GM19455 (cell line): ENCODE measurements at regions not wholly inside any gene's neighbourhood (a gene's known extent, or its start where the extent isn't known, plus 50 kb on each side); places are given as distances from the start of the nearest gene placed in this dataset.

ENCODE experiments used
- ATAC-seq: cut with Tn5 transposase; IDR thresholded peaks from one replicate; pipeline ENCODE4 v1.9.1; 2021; ENCODE audit not compliant: unreplicated experiment

DNA sequence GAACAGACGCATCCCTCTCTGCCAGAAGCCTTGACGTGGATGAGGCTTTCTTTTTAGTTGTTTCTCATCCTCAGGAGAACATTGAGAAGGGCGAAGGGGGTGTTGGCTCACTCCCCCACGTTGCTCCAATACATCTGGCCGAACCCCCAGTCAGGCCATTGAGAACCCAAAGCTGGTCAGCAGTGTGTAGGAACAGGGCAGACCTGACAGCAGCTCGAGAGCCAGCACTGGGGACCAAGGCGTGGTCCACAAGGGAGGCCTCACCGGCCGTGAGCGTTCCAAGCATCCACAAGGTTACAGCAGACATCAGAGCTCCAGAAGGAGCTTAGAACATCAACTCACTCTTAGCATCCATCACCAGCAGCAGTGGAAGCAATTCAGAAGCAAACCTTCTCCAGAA is 387.9 kb upstream of the ARID1B start:
- no peak for ATAC-seq

DNA sequence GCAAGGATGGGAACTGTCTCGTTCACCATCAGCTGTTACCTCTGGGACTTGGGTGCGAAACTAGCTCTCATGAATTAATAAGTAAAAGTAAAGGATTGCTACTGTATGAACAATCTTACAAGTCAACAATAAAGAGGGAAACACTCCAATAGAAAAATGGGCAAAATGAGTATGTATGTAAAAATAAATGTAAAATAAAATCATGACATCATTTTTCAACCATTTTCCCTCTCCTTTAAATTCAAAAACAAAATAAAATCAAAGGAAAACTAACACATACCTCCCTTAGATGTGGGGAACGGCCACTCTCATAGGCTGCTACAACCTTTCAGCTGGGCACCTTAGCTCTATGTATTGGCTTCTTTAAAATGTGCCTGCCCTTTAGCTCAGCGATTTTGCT is 389.7 kb upstream of the ARID1B start:
- no peak for ATAC-seq

DNA sequence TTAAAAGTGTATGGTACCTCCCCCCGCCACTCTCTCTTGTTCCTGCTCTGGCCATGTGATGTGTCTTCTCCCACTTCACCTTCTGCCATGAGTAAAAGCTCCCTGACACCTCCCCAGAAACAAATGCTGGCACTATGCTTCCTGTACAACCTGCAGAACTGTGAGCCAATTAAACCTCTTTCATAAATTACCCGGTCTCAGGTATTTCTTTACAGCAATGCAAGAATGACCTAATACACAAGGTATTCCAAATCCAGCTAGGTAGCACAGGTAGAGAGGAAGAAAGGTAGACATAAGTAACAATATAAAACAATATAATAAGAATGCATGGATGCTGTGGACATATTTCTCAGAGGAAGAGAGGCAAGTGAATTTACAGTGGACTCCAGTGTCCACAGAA is 394.1 kb upstream of the ARID1B start:
- no peak for ATAC-seq

DNA sequence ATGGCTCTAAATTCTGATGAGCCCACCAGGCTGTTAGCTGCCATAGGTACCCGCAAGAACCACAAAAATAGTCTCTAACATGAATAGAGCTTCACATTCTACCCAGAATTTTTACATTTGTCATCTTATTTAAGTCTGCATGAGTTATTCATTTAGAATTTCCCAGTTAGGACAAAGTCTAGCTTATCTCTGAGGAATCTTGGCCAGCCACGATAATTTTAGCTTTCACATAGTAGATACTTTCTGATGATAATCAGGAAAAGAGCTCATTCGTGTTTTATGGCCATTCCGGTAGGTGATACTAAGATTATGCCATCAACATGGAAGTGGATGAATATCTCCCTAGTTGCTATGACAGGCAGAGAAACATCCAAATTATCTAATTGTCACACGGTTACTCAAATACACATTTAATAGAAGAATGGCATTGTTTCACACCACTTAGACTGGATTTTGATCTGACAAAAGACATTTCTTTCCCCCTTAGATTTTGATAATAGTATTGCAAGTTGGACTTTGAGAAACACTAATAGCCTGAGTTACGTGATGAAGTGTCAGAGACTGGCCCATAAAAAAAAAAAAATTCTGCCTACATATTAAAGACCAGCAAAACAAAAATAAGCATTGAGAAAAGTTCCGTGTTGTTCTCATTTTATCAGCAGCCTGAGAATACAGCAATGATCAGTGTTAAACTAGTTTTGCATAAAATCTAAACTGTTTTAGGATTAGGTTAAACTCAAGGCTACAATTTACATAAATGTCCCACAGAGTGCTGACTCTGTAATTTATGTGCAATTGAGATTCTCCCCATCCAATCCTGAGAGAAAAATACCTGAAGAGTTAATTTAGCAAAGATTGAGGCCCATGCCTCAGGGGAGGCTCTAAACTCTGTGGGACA is 397.5 kb upstream of the ARID1B start:
- no peak for ATAC-seq

DNA sequence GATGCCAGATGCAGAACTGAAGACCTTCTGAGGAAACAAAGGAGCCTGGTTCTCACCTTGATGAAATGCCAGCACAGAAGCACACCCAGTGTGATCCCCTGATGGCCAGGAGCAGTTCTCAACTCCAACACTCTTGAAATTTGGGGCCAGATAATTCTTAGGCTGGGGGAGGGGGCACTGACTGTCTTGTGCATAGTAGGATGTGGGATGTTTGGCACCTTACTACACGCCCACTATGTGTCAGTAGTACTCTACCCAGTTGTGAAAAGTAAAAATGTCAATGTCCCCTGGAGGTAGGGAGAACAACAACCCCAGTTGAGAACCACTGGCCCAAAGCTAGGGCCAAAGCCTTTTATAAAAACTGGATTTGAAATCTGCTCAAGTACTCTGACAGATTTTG is 398.3 kb upstream of the ARID1B start:
- ATAC-seq = no peak

DNA sequence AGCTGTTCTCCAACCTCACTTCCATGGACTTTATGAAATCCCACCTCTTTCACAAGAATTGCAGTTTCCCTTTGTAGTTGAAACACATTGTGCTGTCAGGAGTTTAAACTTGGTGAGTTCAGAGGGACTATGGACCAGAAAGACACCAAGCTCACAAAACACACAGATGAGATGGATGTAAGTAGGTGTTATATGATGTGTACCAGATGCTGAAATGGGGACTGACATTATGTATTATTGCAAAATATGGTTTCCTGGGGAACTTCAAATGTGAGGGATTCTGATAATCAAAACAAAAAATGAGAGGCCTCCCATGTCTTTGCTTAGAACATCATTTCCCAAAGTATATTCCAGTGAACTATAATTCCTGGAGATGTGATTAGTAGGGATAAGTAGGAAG is 401.1 kb upstream of the ARID1B start:
- no peak for ATAC-seq

DNA sequence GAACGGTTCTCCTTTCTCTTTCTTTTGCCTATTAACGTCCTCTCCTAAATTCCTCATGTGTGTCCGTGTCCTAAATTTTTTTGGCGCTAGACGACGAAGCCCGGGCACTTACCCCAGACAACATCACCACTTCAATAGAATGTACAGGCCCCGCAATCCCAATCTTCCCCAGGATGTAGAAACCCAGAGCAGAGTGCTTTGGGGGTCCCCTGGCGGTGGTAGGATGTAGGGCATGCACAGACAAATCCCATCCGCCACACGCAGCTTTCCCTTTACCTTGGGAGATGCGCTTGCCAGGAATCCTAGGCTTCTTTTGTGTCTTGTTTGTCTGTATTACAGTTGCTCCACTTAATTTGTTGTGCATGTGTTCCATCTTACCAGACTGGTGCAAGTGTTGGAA is 417.3 kb upstream of the ARID1B start:
- ATAC-seq = no peak

DNA sequence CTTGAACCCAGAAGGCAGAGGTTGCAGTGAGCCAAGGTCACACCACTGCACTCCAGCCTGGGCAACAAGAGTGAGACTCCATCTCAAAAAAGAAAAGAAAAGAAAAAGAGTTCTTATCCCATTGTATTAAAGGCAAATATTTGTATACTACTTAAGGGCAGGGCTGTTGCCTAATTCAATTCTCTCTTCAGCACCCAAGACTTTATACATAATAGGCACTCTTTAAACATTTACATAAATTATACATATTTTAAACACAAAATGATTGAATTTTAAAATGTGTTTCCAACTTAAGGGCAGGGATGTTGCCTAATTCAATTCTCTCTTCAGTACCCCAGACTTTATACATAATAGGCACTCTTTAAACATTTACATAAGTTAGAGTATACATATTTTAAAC is 424.3 kb upstream of the ARID1B start:
- ATAC-seq = no peak

DNA sequence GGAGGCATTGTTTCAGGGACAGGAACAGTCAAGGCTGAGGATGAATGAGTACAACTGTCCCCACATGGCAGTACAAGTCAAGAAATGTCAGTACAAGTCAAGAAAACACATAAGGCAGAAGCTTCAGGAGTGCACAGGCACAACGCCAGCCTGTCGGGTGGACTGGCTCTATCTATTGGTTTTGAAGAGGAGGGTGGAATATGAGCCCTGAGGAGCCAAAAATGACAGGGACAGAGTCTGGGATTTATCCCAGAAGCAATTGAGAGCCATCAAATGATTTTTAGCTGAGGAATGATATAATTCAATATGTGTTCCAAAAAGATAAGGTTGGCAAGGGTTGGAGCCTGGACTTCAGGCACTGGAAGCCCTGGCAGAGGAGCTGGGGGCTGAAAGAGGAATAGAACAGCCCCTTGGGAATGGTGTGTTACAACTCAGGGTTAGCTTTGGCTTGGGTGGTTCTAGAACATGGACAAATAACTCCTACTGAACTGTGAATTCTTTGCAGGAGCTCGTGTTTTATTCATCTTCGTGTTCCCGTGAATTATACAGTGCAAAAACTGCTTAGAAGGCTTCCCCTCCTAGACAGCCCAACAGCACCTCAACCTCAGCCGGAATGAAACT is 425.7 kb upstream of the ARID1B start:
- no peak for ATAC-seq

DNA sequence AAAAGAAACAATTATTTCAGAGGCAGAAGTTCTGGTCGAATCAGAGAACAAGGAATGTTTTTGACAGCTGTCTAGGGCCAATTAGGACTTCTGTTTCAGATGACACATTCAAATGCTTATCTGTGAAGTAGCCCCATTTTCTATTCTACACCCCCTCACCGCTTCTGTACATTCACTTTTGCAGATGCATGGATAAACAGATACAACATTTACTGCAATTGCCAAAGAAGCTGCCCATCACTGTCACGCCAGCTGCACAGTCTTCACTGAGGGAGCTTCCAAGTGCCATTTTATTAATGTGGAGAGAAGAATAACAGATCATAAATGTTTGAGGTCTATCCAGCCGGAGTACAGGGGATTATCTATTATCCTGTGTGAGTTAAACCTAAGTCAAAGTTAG is 426.8 kb upstream of the ARID1B start:
- ATAC-seq = no peak

DNA sequence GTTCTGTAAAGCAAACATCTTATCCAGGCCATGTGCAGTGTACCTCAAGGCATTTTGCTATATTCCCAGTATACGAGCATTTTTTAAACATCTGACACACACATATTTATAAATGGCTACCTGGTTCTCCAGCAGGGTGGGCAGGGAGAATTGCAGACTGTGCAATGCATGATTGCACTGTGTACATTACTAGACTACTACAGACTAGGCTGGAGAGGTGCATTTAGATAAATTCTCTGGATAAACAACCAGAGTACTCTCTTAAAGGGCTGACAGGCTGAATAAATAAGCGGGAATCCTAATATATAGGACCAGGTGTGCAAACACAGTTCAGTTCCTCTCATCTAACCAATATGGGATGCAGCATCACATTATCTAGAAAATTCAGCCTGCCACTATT is 428.3 kb upstream of the ARID1B start:
- ATAC-seq = no peak

DNA sequence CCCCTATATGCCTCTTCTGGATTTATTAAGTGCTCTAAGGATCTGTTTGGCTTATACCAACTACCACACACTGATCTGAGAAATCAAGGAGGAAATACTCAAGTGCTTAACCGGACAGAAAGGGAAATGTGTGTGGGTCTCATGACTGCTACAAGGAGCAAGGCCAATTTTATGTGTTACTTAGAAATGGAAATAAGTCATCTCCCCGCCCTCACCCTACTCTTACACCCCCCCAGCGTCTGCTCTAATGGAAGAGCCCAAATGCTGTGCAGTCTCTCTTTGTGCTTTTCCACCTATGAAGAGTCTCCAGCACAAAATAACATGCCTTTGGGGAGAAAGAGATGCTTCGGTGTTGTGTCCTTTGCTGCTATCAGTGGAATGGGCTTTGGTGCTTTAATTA is 428.8 kb upstream of the ARID1B start:
- ATAC-seq = no peak

DNA sequence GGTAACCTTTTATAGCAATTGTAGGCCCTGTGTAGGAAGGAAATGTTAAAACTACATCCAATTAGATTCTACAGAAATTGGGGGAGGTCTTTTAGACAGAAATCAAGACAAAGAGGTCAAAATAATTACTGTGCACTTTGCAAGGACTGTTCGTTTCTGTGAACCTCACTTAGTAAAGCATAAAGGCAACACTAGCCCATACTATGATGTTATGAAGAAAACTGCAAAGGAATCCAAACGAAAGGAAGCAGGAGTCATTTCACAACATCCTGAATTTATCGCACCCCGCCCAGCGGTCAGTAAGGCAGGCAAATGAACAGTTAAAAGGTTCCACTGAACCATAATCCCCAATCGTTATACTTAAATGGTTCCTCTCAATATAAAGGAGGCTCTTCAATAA is 429.5 kb upstream of the ARID1B start:
- no peak for ATAC-seq

DNA sequence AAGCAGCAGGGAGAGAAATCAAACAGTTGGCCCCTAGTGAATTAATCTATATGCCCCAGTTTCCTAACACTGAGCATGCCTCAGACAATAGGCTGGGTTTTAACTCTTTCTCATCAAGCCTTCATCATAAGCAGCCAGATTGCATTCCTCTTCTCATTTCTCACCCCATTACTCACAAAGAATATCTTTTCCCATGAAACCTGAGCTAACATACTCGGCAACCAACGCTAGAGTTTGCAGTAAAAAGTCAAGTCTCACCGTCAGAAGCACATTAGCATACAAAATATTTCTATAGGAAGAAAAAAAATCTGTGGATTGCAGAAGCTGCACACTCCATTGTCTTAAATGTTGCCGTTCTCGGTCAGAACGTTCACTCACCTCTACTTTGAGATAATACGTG is 429.9 kb upstream of the ARID1B start:
- no peak for ATAC-seq

DNA sequence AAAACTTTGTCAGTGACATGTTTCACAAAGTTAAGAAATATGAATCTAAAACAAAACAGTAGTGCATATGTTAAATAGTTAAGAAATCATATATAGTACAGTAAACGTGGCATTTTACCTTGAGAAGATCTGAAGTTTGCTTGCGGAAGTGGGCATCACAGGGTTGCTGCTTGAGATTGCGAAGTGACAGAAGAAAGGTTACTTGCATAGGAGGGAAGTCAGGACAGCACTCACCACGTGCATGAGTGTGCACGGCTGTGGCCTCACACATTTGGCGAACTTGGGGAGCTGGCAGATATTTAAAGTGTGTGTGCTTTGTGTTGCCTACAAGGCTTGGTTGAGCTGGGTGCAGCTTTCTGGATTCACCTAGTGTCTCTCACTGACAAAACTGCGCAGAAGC is 431.5 kb upstream of the ARID1B start:
- ATAC-seq = no peak

DNA sequence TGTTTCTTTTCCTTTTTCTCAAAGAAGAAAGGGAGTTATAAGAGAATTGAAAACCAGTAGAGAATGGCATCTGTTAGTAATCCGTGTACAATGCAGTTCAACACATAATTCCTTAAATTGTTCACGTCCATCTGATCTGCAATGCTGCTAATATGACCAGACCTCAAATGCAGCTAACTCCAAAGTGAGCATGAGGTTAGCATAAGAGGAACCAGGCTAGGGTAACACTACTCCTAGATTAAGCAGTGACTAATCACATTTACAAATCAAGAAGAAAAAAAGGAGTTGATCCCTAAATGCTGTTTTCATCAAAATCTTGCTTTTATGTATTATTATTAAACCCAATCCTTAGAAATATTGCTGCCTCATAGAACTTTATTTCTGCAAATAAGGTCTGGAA is 432.7 kb upstream of the ARID1B start:
- ATAC-seq = no peak

DNA sequence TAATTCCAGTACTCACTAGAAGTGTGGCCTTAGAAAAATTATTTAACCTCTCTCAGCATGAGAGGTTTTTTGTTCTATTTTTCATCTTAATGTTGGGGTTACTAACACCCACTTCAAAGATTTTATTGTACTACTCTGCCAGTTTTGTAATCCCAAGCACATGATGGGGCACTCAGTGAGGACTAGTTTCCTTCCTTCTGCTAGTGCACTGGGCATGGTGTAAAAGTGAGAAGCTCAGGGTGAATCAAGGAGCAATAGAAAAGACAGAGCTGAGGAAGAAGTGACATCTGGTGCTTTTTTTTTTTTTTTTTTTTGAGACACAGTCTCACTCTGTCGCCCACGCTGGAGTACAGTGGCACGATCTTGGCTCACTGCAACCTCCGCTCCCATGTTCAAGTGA is 439.4 kb upstream of the ARID1B start:
- no peak for ATAC-seq

DNA sequence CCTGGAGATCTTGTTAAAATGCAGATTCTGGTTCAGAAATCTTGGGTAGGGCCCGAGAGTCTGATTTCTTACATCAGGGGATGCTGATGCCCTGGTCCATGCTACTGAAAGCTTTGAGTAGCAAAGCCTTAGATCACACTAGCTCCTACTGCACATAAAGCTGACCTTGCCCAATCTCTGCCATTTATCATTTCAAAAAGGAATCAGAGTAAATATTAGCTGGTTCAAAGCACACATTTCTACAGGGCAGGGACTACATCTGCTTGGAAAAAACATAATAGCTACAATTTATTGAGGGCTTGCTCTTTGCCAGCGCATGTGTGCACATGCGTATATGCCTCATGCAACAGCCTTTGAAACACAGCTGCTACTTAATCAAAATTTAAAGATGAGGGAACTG is 440.4 kb upstream of the ARID1B start:
- no peak for ATAC-seq

DNA sequence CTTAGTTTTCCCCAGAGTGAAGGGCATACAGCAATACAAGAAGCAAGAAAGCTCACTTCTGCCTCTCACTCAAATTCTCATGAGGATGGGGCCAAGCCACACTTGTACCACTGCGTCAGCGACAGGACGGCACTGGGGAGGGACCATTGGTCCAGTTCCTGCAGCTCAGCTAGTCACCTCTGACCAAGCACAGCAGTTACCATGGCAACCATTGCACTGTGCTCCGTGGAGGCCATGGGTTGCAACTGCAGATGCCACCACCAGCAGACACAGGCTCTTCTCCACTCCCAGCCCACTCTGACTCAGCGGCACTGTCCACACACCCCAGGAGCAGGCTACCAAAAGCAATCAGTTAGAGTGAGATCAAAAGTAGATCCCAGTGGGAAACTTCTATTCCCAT is 441.1 kb upstream of the ARID1B start:
- ATAC-seq = no peak

DNA sequence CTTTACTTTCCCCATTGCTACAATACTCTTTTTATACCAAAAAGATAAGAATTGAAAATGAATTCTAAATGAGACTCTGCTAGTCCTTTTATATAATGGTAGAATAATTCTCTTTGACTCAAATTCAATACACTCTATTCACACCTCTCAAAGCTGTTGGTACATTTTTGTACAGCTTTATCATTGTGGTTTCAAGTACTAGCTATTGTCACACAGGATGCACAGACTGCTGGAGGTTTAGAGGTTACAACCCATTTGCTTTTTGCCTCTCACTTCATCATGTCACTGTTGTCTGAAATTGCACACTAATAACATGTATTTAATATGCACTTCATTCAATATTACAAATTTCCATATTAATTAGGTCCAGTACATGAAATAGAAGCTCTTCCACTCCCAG is 442.2 kb upstream of the ARID1B start:
- ATAC-seq = no peak

DNA sequence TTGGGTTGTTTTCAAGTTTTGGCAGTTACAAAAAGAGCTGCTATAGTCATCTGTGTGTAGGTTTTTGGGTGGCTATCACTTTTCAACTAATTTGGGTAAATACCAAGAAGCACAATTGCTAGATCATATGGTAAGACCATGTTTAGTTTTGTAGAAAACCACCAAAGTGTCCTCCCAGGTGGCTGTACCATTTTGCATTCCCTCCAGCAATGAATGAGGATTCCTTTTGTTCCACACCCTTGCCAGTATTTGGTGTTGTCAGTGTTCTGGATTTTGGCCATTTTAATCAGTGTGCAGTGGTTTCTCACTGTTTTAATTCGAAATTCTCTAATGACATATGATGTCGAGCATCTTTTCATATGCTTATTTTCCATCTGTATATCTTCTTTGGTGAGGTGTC is 457.5 kb upstream of the ARID1B start:
- no peak for ATAC-seq

DNA sequence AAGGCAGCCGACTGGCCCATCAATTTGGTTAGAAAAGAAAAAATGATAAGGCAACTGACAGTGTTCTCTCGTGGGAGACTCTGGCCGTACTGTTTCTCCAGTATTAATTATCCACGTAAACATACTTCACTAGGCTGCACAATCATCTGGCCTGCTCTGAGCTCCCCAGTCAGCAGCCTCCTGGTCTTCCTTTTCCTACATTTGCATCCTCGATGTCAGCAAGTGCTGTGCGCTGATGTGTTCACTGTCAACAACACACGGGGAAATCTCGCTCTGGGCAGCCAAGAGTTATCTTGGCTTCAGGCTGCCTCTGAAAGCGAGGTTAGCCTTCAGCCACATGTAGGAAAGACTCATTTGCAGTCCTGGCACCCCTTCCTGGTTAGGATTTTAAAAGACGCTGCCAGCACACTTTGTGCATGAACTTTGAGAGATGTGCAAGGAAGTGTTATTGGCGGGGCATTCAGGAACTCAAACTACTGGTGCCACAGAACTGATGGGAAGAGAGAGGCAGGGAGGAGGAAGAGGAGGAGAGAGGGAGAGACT is 460.5 kb upstream of the ARID1B start:
- no peak for ATAC-seq

DNA sequence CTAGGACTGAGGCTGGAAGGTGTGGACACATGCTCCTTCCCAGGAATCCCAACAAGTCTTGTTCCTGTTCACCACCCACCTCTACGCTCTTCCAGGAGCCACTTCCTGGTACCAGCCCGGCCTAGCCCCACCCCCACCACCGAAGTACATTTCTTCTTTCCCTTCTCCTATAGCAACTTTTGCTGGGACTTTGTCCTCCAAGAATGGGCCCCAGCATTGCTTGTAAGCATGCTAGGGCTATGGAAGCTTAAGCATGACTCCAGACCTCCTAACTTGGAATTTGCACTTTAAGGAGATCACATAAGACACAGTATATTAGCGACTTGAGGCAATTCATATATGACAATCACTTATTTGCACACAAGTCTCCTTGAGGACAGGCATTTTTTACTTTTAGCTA is 462.0 kb upstream of the ARID1B start:
- ATAC-seq = no peak
